Right renal pelvis (tissue), 4 donors: ENCODE measurements at regions not wholly inside any gene's neighbourhood (a gene's known extent, or its start where the extent isn't known, plus 50 kb on each side); places are given as distances from the start of the nearest gene placed in this dataset.
"Not testable (repeated sequence)": the region's sequence is repeated elsewhere in the genome, so short reads cannot be mapped to it uniquely, and the experiment has no call there.

Experiments used
- DNase-seq, 4 donors: peaks; one replicate each; pipeline ENCODE4 v3.0.0-alpha.2; 2013; ENCODE audit warnings: low read depth in 4 of 4, low spot score in 3 of 4, missing footprints in 1 of 4

GRCh38 chr2:195119231-195119630 lies 537.8 kb upstream of the SLC39A10 start:
- no peak for DNase-seq

GRCh38 chr2:195118276-195118675 lies 538.8 kb upstream of the SLC39A10 start:
- no peak for DNase-seq

- no peak for DNase-seq
These were observed 540.0 kb upstream of the SLC39A10 start for GRCh38 chr2:195117011-195117410.

- DNase-seq = no peak
These were observed 541.3 kb upstream of the SLC39A10 start for GRCh38 chr2:195115738-195116137.

- DNase-seq = no peak
These were observed 548.8 kb upstream of the SLC39A10 start for GRCh38 chr2:195108182-195108581.

- no peak for DNase-seq
These were observed 550.2 kb upstream of the SLC39A10 start for GRCh38 chr2:195106681-195107380.

- DNase-seq = no peak
These were observed 551.4 kb upstream of the SLC39A10 start for GRCh38 chr2:195105581-195105980.

GRCh38 chr2:195094330-195094729 lies 562.7 kb upstream of the SLC39A10 start:
- no peak for DNase-seq

GRCh38 chr2:195092341-195092740 lies 564.7 kb upstream of the SLC39A10 start:
- no peak for DNase-seq

GRCh38 chr2:195072806-195073205 lies 584.2 kb upstream of the SLC39A10 start:
- not testable (repeated sequence) for DNase-seq

- no peak for DNase-seq
These were observed 600.0 kb upstream of the SLC39A10 start for GRCh38 chr2:195057001-195057400.

GRCh38 chr2:195055996-195056395 lies 601.0 kb upstream of the SLC39A10 start:
- no peak for DNase-seq

GRCh38 chr2:195051401-195051800 lies 605.6 kb upstream of the SLC39A10 start:
- DNase-seq = no peak

GRCh38 chr2:195049372-195050031 lies 607.5 kb upstream of the SLC39A10 start:
- DNase-seq = no peak

- no peak for DNase-seq
These were observed 609.1 kb upstream of the SLC39A10 start for GRCh38 chr2:195047955-195048354.

- no peak for DNase-seq
These were observed 612.2 kb upstream of the SLC39A10 start for GRCh38 chr2:195044801-195045200.

- no peak for DNase-seq
These were observed 618.9 kb upstream of the SLC39A10 start for GRCh38 chr2:195038153-195038552.

GRCh38 chr2:195037045-195037444 lies 620.0 kb upstream of the SLC39A10 start:
- DNase-seq = no peak

- no peak for DNase-seq
These were observed 625.6 kb upstream of the SLC39A10 start for GRCh38 chr2:195031411-195031810.

GRCh38 chr2:195029804-195030654 lies 627.0 kb upstream of the SLC39A10 start:
- DNase-seq = no peak

- no peak for DNase-seq
These were observed 629.1 kb upstream of the SLC39A10 start for GRCh38 chr2:195027947-195028346.
